ENCODE measurements at regions not wholly inside any gene's neighbourhood (a gene's known extent, or its start where the extent isn't known, plus 50 kb on each side); places are given as distances from the start of the nearest gene placed in this dataset.

- DNase-seq = no peak
Observed at GRCh38 chr5:93313672-93314071, 267.3 kb downstream of the NR2F1-AS1 start.

DNA sequence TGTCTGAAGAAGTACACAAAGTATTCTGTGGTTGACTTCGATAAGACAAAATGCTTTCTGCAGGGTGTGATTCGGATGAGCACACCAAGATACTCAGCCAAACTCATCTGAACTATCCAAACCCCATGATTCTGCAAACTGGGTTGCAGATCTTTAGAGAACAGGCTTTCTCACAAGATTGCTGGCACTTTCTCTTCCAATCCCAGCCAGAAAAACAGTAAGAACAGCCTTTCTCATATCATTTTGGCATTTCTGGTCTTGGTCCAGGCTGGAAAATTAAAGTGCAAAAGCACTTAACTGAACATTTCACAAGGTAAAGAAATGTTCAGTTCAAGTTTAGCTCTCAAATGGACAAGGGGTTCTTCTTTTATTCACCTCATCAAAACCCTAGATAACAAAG lies 269.1 kb downstream of the NR2F1-AS1 start:
- no peak for DNase-seq

GRCh38 chr5:93307557-93307956 lies 273.5 kb downstream of the NR2F1-AS1 start:
- peak; percentile 53 for DNase-seq

- DNase-seq = no peak
Observed at GRCh38 chr5:93305984-93306383, 275.0 kb downstream of the NR2F1-AS1 start.

DNA sequence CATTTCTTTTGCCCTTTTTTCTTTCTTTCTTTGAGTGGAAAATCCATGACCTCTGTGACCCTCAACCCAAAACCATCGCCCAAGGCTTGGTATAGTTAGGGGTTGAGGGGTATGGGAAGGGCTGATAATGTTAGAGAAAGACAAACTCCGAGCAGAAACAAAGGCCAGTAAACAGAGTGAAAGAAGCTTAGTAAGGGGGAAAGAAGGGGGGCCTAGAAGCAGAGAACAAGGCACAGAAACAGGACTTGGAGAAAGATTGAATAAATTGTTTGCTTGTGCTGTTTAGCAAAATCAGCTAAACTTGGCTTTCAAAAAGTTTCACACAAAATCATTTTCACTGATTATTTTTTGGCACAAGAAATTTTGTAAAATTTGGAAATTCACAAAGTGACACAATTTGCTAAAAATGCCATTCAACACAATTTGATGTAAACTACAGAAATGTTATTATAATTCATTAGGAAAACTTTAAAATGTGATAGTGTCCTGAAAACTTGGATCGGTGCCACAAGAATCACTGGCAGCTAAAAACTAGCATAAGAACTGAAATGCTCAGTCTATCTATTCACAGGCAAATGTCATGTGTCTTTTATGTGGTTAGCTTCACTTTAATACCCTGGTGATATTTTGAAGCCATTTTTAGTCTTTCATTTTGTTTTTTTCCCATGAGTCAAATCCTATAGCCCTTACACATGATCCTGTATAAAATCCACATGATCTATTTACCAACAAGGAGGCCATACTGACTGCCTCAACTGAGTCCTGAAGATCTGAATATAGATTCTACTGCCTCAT lies 276.4 kb downstream of the NR2F1-AS1 start:
- no peak for DNase-seq

DNA sequence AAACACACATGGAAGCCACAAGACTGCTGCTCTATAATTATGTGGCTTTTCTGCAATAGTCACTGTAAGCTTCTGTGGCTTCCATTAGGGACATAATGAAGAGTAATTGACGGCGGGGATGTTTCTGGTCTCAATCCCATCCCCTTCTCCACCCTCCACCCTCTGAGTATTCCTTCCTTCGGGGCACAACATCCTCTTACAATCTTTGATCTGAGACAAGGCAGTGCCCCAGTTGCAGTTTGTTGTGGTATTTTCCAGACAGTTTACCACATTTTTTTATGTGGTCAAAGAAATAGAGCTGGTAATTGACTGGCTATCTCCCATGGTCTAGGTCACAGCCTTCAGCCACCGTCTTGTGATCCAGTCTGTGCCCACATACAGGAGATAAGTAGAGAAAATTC lies 277.7 kb downstream of the NR2F1-AS1 start:
- DNase-seq = no peak

- DNase-seq = no peak
Observed at GRCh38 chr5:93302711-93303110, 278.3 kb downstream of the NR2F1-AS1 start.

- DNase-seq = no peak
Observed at GRCh38 chr5:93300945-93301344, 280.1 kb downstream of the NR2F1-AS1 start.

- DNase-seq = no peak
Observed at GRCh38 chr5:93300309-93300923, 280.6 kb downstream of the NR2F1-AS1 start.

- no peak for DNase-seq
Observed at GRCh38 chr5:93299681-93300308, 281.2 kb downstream of the NR2F1-AS1 start.

- no peak for DNase-seq
Observed at GRCh38 chr5:93297116-93297515, 283.9 kb downstream of the NR2F1-AS1 start.

GRCh38 chr5:93296338-93296737 lies 284.7 kb downstream of the NR2F1-AS1 start:
- DNase-seq = no peak

- no peak for DNase-seq
Observed at GRCh38 chr5:93294996-93295395, 286.0 kb downstream of the NR2F1-AS1 start.

GRCh38 chr5:93294199-93294598 lies 286.8 kb downstream of the NR2F1-AS1 start:
- DNase-seq = peak; percentile 60

DNA sequence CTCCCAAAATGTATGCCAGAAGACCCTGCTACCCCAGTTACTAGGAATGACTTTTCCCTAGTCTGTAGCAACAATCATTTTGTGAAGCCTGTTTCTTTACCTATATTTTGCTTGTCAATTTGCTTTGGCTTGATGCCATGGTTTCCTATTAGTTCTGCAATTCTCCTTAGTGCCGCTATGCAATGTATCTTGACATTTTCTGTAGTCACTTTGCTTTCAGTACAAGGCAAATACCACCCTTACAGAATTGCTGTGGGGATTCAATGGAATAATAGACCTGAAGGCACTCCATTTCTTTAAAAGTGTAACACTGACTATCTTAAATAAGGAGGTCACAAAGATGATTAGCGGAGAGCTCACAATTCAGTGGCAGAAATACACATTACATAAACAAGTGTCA lies 291.1 kb downstream of the NR2F1-AS1 start:
- no peak for DNase-seq

- DNase-seq = no peak
Observed at GRCh38 chr5:93285461-93285860, 295.6 kb downstream of the NR2F1-AS1 start.

DNA sequence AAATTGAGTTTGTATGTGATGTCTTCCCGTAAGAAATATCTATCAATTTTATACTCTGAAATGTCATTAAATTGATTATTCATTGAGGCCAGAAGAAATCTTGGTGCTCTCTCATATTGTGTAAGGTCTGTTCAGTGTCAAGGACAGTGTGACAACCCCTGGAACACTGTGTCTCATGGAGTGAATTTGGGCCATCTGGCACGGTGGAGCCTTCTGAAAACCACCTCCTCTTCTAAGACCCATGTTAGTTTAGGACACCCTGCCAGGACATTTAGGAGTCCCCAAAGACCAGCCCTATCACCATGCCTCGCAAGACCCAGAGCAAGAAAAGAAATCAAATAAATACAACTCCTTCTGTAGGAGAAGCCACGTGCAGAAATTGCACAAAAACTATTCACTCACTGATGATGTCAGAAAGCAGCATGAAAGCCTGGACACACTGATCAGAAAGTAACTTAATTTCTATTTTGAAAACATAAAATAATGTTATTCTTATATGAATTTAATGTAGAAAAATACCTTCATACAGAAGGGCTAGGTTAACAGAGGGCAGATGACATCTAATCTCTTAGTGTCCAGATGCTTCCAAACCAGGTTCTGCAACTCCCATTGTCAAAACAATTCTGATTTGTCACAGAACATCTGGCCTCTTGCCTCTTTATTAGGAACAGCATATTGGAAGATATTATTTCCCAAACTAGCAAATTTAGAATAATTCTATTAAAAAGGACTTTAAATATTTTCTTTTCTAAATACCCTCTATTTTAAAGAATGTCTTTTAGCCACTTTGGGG lies 298.8 kb downstream of the NR2F1-AS1 start:
- DNase-seq = no peak

GRCh38 chr5:93280518-93280917 lies 300.5 kb downstream of the NR2F1-AS1 start:
- no peak for DNase-seq

DNA sequence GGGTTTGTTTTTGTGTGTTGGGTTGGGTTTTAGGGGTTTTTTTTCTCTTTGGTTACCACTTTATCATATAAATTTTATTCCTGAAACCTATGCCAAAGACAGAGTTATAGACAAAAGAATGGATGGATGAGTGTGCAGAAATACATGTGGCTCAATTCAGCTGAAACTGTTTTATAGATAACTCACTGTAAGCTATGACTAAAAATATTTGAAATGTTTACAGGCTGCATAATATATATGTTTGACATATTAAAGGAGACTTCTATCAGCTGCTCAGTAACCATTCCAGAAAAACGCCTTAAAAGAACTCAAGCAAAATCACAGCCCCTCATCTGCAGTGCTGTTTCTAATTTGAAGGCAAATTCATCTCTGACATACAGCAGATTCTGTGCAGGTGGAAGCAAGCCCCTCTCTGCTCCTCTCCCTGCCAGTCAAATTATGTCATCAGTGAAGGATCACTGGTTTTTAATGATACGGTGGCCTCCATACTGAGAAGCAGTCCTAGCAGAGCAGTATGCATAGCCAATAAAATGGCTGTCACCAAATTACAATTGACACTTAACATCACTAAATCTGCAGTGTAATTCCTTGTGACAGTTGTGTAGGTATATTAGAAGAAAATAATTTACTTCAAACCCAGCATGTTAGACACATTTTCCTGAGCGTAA lies 301.6 kb downstream of the NR2F1-AS1 start:
- DNase-seq = peak; percentile 46

GRCh38 chr5:93278896-93279295 lies 302.1 kb downstream of the NR2F1-AS1 start:
- DNase-seq = peak; percentile 51

DNA sequence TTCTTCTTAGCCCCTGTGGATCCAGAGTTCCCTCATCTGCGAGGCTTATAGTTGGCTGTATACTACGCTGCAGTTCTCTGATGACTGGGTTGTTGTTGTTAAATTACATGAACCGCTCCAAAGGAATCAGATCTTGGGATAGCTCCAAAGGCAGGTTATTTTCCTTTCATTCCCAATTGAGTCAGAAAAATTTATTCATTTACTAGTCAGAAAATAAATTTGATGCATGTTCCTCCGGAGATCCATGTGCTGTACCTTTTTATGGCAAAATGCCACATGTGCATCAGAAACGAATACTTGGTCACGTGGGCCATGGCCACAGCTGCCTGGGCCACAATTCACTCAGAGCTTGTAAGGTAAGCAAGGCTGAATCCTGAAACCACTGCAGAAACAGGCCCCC lies 304.0 kb downstream of the NR2F1-AS1 start:
- DNase-seq = peak; percentile 28

DNA sequence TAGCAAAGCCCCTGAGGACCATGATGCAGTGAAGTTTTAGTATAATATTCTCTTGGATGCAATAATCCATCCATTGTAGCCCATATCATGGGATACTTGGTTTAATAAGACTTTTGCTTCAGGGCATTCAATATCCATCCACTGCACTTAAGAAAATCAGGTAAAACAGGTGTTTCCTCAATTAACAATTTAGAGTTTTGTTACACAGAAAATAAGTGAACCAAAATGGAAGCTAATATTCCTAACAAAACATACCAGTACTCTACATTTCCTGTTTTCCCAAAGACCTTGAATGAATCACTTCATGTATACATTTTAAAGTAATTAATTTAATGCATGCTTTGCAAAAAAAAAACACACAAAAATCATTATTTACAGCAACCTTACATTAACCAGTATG lies 305.6 kb downstream of the NR2F1-AS1 start:
- no peak for DNase-seq

Measured in fibroblast of skin of back (primary cell).